ENCODE measurements at regions not wholly inside any gene's neighbourhood (a gene's known extent, or its start where the extent isn't known, plus 50 kb on each side); places are given as distances from the start of the nearest gene placed in this dataset.

GRCh38 chr1:170800265-170800664 lies 135.1 kb upstream of the MROH9 start:
- no peak for DNase-seq
- ATAC-seq (ENCODE audit: insufficient read depth, low FRiP score): no peak
- Histone ChIP-seq H3K9ac (ENCODE audit: insufficient read depth in 1 of 2, low read length in 2 of 2) (no peak overlapping the region), H3K4me1 (ENCODE audit: control insufficient read depth in 5 of 5, insufficient read depth in 5 of 5, low read length in 5 of 5) (peaks cover 0 to 1% (median 0%) of the 10 kb centered on the region in 5 donors), H3K9me3 (ENCODE audit: control insufficient read depth in 4 of 4, insufficient read depth in 3 of 4, low read length in 3 of 4) (no peaks in the 10 kb centered on the region), H3K4me3 (no peak overlapping the region), H3K27me3 (ENCODE audit: control insufficient read depth in 3 of 3, insufficient read depth in 3 of 3, low read length in 2 of 3) (no peaks in the 10 kb centered on the region), H3K36me3 (ENCODE audit: control insufficient read depth in 4 of 4, insufficient read depth in 4 of 4, low read length in 4 of 4) (no peaks in the 10 kb centered on the region), H3K27ac (ENCODE audit: low read depth in 1 of 2, low read length in 1 of 2) (no peak overlapping the region)
- TF ChIP-seq CTCF (IDR thresholded peaks at IDR 0.05; ENCODE audit: control extremely low read depth, extremely low read depth): no peak

- Histone ChIP-seq H3K4me3 (no peak overlapping the region), H3K36me3 (ENCODE audit: control insufficient read depth in 4 of 4, insufficient read depth in 4 of 4, low read length in 4 of 4) (no peaks in the 10 kb centered on the region), H3K9ac (ENCODE audit: insufficient read depth in 1 of 2, low read length in 2 of 2) (no peak overlapping the region), H3K27ac (ENCODE audit: low read depth in 1 of 2, low read length in 1 of 2) (no peak overlapping the region), H3K27me3 (ENCODE audit: control insufficient read depth in 3 of 3, insufficient read depth in 3 of 3, low read length in 2 of 3) (no peaks in the 10 kb centered on the region), H3K4me1 (ENCODE audit: control insufficient read depth in 5 of 5, insufficient read depth in 5 of 5, low read length in 5 of 5) (peaks cover 0 to 6% (median 0%) of the 10 kb centered on the region in 5 donors), H3K9me3 (ENCODE audit: control insufficient read depth in 4 of 4, insufficient read depth in 3 of 4, low read length in 3 of 4) (no peaks in the 10 kb centered on the region)
- DNase-seq: no peak
- ATAC-seq (ENCODE audit: insufficient read depth, low FRiP score): no peak
- 70 to 75% methylated on average over 6 of the region's 6 CpGs for WGBS, 2 donors
- TF ChIP-seq CTCF (IDR thresholded peaks at IDR 0.05; ENCODE audit: control extremely low read depth, extremely low read depth): no peak
Measured at GRCh38 chr1:170800812-170801211, 134.5 kb upstream of the MROH9 start.

GRCh38 chr1:170803711-170804110 lies 131.6 kb upstream of the MROH9 start:
- ATAC-seq (ENCODE audit: insufficient read depth, low FRiP score) (no peak), DNase-seq (no peak)
- no peaks in the 10 kb centered on the region for H3K36me3 ChIP-seq (ENCODE audit: control insufficient read depth in 4 of 4, insufficient read depth in 4 of 4, low read length in 4 of 4)
- H3K27ac ChIP-seq (ENCODE audit: low read depth in 1 of 2, low read length in 1 of 2): no peak overlapping the region
- no peak for TF ChIP-seq CTCF (IDR thresholded peaks at IDR 0.05; ENCODE audit: control extremely low read depth, extremely low read depth)
- no peak overlapping the region for H3K9ac ChIP-seq (ENCODE audit: insufficient read depth in 1 of 2, low read length in 2 of 2)
- no peak overlapping the region for H3K4me3 ChIP-seq
- peaks cover 0 to 20% (median 8%) of the 10 kb centered on the region in 5 donors for H3K4me1 ChIP-seq (ENCODE audit: control insufficient read depth in 5 of 5, insufficient read depth in 5 of 5, low read length in 5 of 5)
- 94 to 95% methylated on average over 1 of the region's 1 CpG for WGBS, 2 donors
- no peaks in the 10 kb centered on the region for H3K9me3 ChIP-seq (ENCODE audit: control insufficient read depth in 4 of 4, insufficient read depth in 3 of 4, low read length in 3 of 4)
- no peaks in the 10 kb centered on the region for H3K27me3 ChIP-seq (ENCODE audit: control insufficient read depth in 3 of 3, insufficient read depth in 3 of 3, low read length in 2 of 3)

GRCh38 chr1:170804419-170804818 lies 130.9 kb upstream of the MROH9 start:
- Histone ChIP-seq H3K4me3 (no peak overlapping the region), H3K27me3 (ENCODE audit: control insufficient read depth in 3 of 3, insufficient read depth in 3 of 3, low read length in 2 of 3) (no peaks in the 10 kb centered on the region), H3K36me3 (ENCODE audit: control insufficient read depth in 4 of 4, insufficient read depth in 4 of 4, low read length in 4 of 4) (no peaks in the 10 kb centered on the region), H3K9ac (ENCODE audit: insufficient read depth in 1 of 2, low read length in 2 of 2) (no peak overlapping the region), H3K9me3 (ENCODE audit: control insufficient read depth in 4 of 4, insufficient read depth in 3 of 4, low read length in 3 of 4) (no peaks in the 10 kb centered on the region), H3K4me1 (ENCODE audit: control insufficient read depth in 5 of 5, insufficient read depth in 5 of 5, low read length in 5 of 5) (peaks cover 0 to 20% (median 8%) of the 10 kb centered on the region in 5 donors), H3K27ac (ENCODE audit: low read depth in 1 of 2, low read length in 1 of 2) (no peak overlapping the region)
- no peak for ATAC-seq (ENCODE audit: insufficient read depth, low FRiP score)
- no peak for TF ChIP-seq CTCF (IDR thresholded peaks at IDR 0.05; ENCODE audit: control extremely low read depth, extremely low read depth)
- no peak for DNase-seq
